ENCODE measurements at regions not wholly inside any gene's neighbourhood (a gene's known extent, or its start where the extent isn't known, plus 50 kb on each side); places are given as distances from the start of the nearest gene placed in this dataset.

DNA sequence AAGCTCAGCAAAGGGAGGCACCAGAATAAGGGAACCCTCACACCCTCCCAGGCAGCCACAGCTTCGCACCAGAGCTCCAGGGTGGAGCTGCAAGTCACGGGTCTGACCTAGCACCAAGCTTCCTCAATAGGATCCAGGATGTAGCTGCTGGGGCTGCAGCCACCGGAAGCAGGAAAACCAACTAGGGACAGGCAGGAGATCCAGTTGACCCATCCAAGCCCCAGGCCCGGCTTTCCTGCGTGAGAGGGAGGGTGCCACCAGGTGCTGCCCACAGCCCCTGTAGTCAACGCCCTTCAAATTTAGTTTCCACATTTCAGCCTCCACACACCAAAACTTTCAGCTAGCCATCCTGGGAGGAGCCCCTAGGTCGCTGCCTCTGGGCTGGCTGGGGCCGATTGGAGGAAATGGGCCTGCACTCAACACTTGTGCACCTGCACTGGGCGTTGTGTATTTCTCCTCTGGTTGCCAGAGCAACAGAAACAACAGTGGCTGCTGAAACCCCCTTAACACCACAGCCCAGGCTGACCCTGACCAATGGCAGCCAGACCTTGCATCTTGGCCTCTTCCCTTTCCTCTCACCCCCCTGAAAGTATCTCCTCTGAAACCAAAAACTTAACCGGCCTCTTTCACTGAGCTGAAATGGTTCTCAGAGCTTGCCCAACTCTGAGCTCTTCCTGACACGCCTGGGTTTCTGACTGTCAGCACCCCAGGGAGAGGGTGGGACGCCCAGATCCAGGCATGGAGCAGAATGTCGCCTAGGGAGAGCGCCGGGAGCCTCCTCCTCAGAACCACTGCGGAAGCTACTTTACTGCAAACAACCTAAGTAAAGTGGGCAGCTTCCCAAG is 226.5 kb upstream of the MAP3K1 start:
- Mint-ChIP-seq H3K36me3 (no peaks in the 10 kb centered on the region), H3K27ac (peak overlapping the region; percentile 64), H3K9me3 (ENCODE audit: low read depth) (no peaks in the 10 kb centered on the region), H3K4me3 (no peak overlapping the region), H3K4me1 (peaks cover 23% of the 10 kb centered on the region), H3K27me3 (peaks cover 10% of the 10 kb centered on the region)
- CTCF ChIA-PET, result interaction anchor here (1.0 kb wide), 1 partner anchor 249 kb away, joined by 3 read pairs; no protein-coding TSS in a partner anchor
- ATAC-seq (peak; percentile 88), DNase-seq (peak; percentile 78)

DNA sequence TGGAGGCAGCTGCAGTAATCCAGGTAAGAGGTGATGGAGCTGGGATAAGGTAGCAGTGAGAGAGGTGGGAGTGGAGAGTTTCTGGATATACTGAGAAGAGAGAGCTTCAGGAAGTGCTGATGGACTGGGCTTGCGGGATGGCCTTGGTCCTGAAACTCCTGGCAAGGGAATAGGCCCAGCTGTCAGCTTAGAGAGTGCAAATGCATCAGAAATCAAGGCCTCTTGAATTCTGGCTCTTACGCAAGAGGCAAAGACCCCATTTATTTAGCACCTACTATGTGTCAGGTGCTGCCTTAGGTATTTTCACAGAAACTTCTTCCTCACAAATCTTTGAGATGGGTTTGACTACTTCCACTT is 227.2 kb upstream of the MAP3K1 start:
- CTCF ChIA-PET, result no interaction called here
- Mint-ChIP-seq H3K4me3 (no peak overlapping the region), H3K4me1 (peaks cover 23% of the 10 kb centered on the region), H3K9me3 (ENCODE audit: low read depth) (no peaks in the 10 kb centered on the region), H3K27me3 (peaks cover 13% of the 10 kb centered on the region), H3K36me3 (no peaks in the 10 kb centered on the region), H3K27ac (peak overlapping the region; percentile 5)
- ATAC-seq (no peak), DNase-seq (no peak)

DNA sequence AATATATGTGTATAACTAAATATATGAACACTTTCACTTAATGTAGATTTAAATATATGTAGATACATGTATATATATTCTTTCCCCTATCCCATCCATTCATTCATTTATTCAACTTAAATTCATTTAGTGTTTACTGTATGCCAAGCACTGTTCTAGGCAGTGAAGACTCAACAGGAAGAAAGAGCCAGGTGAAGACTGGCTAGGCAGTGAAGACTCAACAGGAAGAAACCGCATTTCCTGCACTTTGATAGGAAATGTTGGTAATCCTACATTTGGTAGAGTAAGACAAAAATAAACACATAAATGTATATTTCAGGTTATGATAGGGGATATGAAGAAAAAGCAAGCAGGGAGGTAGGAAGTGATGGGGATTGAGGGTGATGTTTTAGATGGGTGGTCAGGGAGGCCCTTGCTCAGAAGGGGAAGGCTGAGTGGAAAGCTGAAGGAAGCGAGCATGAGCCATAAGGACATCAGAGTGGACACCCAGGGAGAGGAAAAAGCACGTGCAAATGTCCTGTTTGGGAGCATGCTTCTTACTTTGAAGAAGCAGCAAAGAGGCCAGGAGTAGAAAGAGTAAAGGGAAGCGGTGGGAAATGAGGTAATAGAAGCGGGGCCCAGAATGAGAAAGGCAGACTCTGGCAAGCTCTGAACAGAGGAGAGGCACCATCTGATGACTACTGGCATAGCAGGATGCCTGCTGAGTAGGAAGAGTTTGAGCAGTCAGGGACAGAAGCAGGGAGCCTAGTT is 227.8 kb upstream of the MAP3K1 start:
- CTCF ChIA-PET, result no interaction called here
- peaks cover 23% of the 10 kb centered on the region for H3K4me1 Mint-ChIP-seq
- peak overlapping the region; percentile 5 for H3K27ac Mint-ChIP-seq
- DNase-seq (no peak), ATAC-seq (no peak)
- no peak overlapping the region for H3K4me3 Mint-ChIP-seq
- H3K9me3 Mint-ChIP-seq (ENCODE audit: low read depth), result no peaks in the 10 kb centered on the region
- no peaks in the 10 kb centered on the region for H3K36me3 Mint-ChIP-seq
- peaks cover 15% of the 10 kb centered on the region for H3K27me3 Mint-ChIP-seq

DNA sequence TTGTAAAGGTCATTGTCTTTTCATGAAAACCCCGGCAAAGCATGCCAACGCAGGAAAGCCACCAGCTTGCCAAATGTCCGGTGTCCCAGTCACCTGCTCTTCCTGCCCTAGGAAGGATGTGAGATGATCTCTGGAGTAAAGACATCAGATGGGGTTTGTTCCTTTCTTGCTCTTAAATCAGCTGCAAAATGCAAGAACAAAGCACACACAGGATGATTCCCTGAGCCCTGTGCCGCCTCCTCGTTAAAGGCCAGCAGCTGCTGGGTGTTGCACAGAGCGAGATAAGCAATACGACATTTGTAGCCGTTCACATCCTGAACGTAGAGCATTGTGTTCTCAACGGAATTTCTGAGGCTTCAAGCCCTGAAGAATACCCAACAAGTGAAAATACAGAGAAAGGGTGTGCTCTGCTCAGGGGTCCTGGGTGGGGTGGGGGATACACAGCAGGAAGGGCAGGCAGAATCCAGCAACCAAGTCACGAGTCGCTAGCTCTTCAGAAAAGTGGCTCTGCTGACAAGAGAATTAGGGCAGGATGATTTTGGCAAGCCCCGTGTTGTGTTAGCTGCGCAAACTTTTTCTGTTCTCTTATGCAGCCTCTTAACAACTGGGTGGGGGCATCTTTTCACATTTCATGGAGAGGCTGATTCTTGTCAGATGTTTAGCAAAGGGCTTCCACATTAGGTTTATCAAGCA is 229.2 kb upstream of the MAP3K1 start:
- Mint-ChIP-seq H3K4me3 (no peak overlapping the region), H3K4me1 (peaks cover 23% of the 10 kb centered on the region), H3K27ac (no peak overlapping the region), H3K9me3 (ENCODE audit: low read depth) (no peaks in the 10 kb centered on the region), H3K27me3 (peaks cover 18% of the 10 kb centered on the region), H3K36me3 (no peaks in the 10 kb centered on the region)
- CTCF ChIA-PET, result interaction anchor here (0.5 kb wide), 1 partner anchor 1012 kb away, joined by 3 read pairs; no protein-coding TSS in a partner anchor
- no peak for ATAC-seq
- no peak for DNase-seq

DNA sequence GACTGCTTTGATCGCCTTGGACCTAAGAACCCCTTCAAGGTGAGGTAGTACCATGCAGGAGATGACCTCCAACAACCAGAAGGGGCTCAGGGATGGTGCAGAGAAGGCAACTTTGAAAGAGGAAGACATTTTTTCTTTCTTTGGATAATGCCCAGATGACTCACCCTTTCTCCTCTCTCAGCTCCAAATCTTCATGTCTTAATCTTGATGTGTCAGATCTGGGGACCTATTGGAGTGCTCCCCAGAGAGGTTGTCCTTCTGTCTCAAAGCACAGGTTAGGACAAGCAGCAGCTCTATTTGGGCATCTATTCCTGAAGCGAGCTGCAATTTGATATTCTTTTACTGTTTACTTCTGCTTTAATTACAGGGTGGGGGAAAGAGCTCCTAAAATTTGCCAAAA is 229.9 kb upstream of the MAP3K1 start:
- CTCF ChIA-PET, result no interaction called here
- no peak for ATAC-seq
- H3K4me3 Mint-ChIP-seq, result no peak overlapping the region
- H3K9me3 Mint-ChIP-seq (ENCODE audit: low read depth), result no peaks in the 10 kb centered on the region
- H3K27ac Mint-ChIP-seq, result no peak overlapping the region
- H3K4me1 Mint-ChIP-seq, result peaks cover 23% of the 10 kb centered on the region
- DNase-seq, result no peak
- H3K27me3 Mint-ChIP-seq, result peaks cover 19% of the 10 kb centered on the region
- no peaks in the 10 kb centered on the region for H3K36me3 Mint-ChIP-seq

DNA sequence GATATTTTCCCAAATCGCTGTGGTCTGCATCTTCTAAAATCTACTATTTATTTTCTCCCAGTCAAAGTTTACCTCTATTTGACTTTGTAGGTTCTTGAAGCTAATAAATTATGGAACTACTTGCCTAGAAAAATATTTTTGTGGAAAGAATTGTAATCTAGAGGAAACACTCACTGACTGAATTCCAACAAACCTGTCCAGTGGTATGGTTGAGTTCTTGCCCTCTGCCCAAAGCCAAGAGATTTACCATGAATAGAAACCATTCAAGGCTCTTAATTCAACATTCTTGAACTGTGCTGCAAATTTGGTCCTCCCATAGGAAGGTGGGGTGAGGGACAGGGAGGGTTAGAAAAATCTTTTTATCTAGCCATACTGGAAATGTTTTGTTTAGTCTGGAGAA is 233.9 kb upstream of the MAP3K1 start:
- Mint-ChIP-seq H3K27ac (no peak overlapping the region), H3K36me3 (no peaks in the 10 kb centered on the region), H3K4me1 (no peaks in the 10 kb centered on the region), H3K4me3 (no peak overlapping the region), H3K27me3 (peaks cover 19% of the 10 kb centered on the region), H3K9me3 (ENCODE audit: low read depth) (no peaks in the 10 kb centered on the region)
- no peak for DNase-seq
- ATAC-seq, result no peak
- CTCF ChIA-PET, result no interaction called here

DNA sequence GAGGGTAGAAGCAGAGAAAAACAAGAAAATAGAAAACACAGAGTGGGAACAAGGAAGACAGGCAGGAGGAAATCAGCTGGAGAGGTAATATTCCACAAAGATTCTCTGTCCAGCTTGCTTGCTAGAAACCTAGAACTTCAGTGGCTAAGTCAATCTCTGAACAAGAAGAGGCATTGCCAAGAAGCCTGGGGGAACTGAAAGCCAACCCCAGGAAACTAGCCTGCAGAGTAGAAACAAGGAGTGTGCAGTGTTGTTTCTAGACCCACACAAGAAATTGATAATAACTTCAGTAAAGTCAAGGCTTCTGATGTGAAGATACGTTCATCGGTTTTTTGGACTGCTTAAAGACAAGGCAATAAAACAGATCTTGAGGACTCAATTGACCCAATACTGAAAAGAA is 234.5 kb upstream of the MAP3K1 start:
- Mint-ChIP-seq H3K4me3 (no peak overlapping the region), H3K27me3 (peaks cover 17% of the 10 kb centered on the region), H3K4me1 (no peaks in the 10 kb centered on the region), H3K36me3 (no peaks in the 10 kb centered on the region), H3K9me3 (ENCODE audit: low read depth) (no peaks in the 10 kb centered on the region), H3K27ac (no peak overlapping the region)
- ATAC-seq, result no peak
- DNase-seq, result no peak
- CTCF ChIA-PET, result no interaction called here

DNA sequence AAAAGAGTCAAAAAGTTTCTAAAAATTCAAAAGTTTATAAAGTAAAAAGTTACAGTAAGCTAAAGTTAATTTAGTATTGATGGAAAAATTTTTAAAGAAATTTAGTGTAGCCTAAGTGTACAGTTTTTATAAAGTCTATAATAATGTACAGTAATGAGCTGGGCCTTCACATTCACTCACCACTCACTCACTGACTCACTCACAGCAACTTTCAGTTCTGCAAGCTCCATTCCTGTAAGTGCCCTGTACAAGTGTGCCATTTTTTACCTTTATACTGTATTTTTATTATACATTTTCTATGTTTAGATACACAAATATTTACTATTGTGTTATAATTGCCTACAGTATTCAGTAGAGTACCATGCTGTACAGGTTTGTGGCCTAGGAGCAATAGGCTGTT is 239.5 kb upstream of the MAP3K1 start:
- H3K27ac Mint-ChIP-seq, result no peak overlapping the region
- H3K36me3 Mint-ChIP-seq, result no peaks in the 10 kb centered on the region
- ATAC-seq (no peak), DNase-seq (no peak)
- no peaks in the 10 kb centered on the region for H3K4me1 Mint-ChIP-seq
- H3K9me3 Mint-ChIP-seq (ENCODE audit: low read depth), result no peaks in the 10 kb centered on the region
- CTCF ChIA-PET, result no interaction called here
- no peak overlapping the region for H3K4me3 Mint-ChIP-seq
- peaks cover 3% of the 10 kb centered on the region for H3K27me3 Mint-ChIP-seq

DNA sequence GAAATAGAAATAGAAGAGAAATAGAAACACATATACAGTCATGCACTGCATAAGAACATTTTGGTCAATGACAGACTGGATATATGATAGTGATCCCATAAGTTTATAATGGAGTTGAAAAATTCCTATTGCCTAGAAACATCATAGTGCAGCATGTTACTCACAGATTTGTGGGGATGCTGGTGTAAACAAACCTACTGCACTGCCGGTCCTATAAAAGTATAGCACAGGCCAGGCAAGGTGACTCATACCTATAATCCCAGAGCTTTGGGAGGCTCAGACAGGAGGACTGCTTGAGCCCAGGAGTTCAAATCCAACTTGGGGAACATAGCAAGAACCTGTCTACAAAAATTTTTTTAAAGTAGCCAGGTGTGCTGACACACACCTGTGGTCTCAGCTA is 240.6 kb upstream of the MAP3K1 start:
- Mint-ChIP-seq H3K27ac (no peak overlapping the region), H3K4me3 (no peak overlapping the region), H3K4me1 (no peaks in the 10 kb centered on the region), H3K36me3 (no peaks in the 10 kb centered on the region), H3K27me3 (peaks cover 5% of the 10 kb centered on the region), H3K9me3 (ENCODE audit: low read depth) (no peaks in the 10 kb centered on the region)
- ATAC-seq (no peak), DNase-seq (no peak)
- CTCF ChIA-PET, result no interaction called here

DNA sequence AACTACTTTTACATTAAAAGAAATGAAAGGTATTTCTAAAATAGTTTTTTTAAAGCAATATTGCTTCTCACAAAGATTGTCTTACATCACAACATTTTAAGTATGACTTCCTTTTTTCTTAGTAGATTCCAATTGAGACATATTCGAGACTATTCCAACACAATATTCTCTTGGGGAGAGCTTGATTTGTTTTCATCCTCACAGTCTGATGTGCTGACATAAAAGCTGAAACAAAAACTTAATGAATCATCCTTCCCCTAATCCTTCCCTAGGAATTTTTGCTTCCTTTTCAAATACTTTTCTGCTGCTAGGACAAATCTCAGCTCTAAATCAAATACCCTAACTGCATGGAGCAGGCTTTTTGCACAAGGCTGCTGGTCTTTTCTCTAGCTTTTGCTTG is 245.8 kb upstream of the MAP3K1 start:
- H3K36me3 Mint-ChIP-seq, result no peaks in the 10 kb centered on the region
- no peak overlapping the region for H3K4me3 Mint-ChIP-seq
- H3K4me1 Mint-ChIP-seq, result peaks cover 2% of the 10 kb centered on the region
- ATAC-seq (no peak), DNase-seq (no peak)
- H3K9me3 Mint-ChIP-seq (ENCODE audit: low read depth), result no peaks in the 10 kb centered on the region
- CTCF ChIA-PET, result no interaction called here
- peaks cover 16% of the 10 kb centered on the region for H3K27me3 Mint-ChIP-seq
- no peak overlapping the region for H3K27ac Mint-ChIP-seq

DNA sequence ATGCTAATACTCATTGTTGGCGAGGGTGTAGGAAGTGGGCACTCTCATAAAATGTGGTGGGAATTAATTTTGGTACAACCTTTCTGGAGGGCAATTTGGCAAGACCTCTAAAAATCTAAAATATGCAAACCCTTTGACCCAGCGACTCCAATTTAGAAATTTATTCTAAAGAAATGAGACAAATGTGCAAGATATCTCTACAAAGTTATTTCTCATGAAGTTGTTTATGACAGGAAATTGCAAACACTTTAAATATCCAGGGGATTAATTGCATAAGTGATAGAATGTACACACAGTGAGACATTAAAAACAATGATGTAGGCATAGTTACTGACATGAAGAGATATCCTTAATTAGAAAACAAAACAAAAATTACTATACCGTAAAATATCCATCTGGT is 246.3 kb upstream of the MAP3K1 start:
- ATAC-seq (no peak), DNase-seq (no peak)
- CTCF ChIA-PET, result no interaction called here
- Mint-ChIP-seq H3K36me3 (no peaks in the 10 kb centered on the region), H3K27ac (no peak overlapping the region), H3K4me1 (peaks cover 2% of the 10 kb centered on the region), H3K27me3 (peaks cover 16% of the 10 kb centered on the region), H3K4me3 (no peak overlapping the region), H3K9me3 (ENCODE audit: low read depth) (no peaks in the 10 kb centered on the region)

DNA sequence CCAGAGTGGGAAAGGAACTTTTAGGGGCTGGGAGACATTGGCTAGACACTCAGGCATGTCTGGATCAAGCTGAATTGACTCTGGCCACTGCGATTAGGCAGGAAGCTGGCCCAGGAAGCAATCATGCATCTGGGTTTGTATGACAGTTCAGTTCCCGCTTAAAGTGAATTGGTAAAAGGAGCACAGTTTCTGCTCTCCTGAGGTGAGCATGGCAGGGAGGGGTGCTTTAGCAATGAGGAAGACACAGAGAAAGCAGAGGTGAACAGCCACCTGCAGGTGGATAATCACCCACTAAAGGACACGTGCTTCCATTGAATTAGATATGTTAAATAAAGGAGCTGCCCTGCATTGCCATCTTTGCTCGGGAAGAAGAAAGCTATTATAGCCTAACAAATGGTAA is 248.1 kb upstream of the MAP3K1 start:
- Mint-ChIP-seq H3K4me1 (peaks cover 2% of the 10 kb centered on the region), H3K27ac (no peak overlapping the region), H3K9me3 (ENCODE audit: low read depth) (no peaks in the 10 kb centered on the region), H3K4me3 (no peak overlapping the region), H3K36me3 (no peaks in the 10 kb centered on the region), H3K27me3 (peaks cover 16% of the 10 kb centered on the region)
- ATAC-seq, result no peak
- CTCF ChIA-PET, result no interaction called here
- no peak for DNase-seq

DNA sequence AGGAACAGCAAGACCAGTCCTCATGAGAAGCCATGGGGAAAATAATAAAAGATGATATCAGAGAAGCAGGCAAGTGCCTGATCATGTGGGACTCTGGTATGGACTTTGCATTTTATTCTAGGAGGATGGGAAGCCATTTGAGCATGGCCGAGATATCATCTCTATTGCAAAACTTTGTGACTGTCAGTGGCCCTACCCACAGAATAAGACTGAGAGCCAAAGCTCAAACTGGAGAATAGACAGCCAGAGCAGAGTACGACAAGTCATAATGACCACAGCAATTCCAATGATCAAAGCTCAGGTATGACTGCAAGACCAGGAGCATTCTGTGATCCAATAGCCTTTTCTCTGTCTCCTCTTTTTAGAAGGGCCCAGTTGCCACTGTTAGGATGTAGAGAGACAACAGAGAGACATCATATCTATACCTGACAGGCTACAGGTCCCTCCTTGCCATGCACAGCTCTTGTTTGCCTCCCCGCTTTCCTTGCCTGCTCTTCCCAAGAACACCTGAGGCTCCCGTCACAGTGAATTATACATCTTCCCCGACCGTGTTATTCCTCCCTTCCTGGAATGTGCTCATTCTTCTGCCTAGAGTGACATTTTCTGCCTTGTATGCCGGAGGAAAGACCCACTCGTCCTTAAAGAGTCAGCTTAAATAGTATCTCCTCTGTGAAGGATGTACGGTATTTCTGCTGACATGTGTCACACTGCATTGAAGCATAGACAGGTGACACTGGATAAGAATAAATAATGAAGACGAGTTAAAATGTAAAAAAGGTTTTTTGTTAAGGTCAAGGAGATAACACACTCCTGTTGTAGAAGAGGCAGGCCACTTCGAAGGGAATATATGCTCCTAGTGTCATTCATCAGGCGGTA is 248.7 kb upstream of the MAP3K1 start:
- DNase-seq, result no peak
- Mint-ChIP-seq H3K27me3 (peaks cover 16% of the 10 kb centered on the region), H3K4me3 (no peak overlapping the region), H3K36me3 (no peaks in the 10 kb centered on the region), H3K4me1 (peaks cover 2% of the 10 kb centered on the region), H3K27ac (no peak overlapping the region), H3K9me3 (ENCODE audit: low read depth) (no peaks in the 10 kb centered on the region)
- ATAC-seq, result no peak
- CTCF ChIA-PET, result no interaction called here
